NCI-H1694 (cell line): ENCODE measurements at regions not wholly inside any gene's neighbourhood (a gene's known extent, or its start where the extent isn't known, plus 50 kb on each side); places are given as distances from the start of the nearest gene placed in this dataset.
"Not testable (repeated sequence)": the region's sequence is repeated elsewhere in the genome, so short reads cannot be mapped to it uniquely, and the experiment has no call there.

Source experiments
- DNase-seq: peaks from one replicate; lab custom pipeline; 2025; lab: John Stamatoyannopoulos, UW

DNA sequence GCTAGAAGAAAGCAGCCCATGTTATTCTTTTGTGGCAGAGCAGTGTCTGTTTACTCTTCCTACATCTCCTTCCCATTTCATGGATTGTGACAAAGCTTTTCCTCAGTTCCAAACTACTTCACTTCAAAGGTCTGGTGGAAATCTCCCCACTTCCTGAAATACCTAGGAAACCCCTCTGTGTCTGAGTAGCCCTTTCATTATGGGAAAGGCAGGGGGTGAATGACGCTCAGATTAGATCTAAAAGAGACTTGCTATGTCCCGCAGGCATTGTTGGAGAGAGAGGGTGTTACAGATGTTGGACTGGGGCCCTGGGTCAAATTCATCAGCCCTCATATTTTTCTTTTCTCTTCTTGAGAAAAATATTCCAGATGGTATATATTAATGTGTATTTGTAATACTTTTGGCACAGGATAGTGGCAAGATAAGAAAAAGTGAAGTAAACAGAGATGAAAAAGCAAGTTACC is 675.0 kb downstream of the IRS1 start:
- no peak for DNase-seq

DNA sequence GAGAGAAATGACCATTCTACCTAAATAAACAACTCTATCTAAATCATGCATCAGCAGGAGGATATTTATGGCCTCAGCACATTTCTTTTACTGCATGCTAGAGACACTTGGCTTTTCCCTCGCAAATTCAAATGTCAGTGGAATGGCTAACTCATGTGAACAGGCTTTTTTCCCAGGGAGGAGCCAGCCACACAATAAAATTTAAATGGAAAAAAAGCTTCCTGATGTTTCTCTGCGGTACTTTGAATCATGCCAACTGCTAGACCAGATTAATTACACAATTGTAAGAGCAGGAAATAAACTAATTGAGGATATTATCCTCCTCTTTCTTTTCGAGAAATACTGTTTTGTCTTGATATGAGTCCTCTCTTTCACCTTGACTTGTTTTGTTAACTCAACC is 676.3 kb downstream of the IRS1 start:
- DNase-seq: no peak

DNA sequence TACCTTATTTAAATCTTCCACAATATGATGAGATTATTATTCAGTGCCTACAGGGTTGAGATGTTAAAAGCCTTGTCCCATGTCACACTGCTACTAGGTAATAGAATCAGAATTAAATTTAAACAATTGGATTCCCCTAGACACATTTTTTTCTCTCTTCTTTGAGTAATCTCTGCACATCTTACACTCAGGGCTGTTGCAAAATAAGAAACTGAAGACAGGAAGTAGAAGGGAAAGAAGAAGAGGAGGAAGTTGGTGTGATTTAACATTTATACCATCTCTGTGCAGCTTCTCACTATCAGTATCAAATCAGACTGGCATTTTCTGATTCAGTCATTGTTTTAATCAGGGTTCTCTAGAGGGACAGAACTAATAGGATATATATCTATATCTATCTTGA is 677.6 kb downstream of the IRS1 start:
- no peak for DNase-seq

DNA sequence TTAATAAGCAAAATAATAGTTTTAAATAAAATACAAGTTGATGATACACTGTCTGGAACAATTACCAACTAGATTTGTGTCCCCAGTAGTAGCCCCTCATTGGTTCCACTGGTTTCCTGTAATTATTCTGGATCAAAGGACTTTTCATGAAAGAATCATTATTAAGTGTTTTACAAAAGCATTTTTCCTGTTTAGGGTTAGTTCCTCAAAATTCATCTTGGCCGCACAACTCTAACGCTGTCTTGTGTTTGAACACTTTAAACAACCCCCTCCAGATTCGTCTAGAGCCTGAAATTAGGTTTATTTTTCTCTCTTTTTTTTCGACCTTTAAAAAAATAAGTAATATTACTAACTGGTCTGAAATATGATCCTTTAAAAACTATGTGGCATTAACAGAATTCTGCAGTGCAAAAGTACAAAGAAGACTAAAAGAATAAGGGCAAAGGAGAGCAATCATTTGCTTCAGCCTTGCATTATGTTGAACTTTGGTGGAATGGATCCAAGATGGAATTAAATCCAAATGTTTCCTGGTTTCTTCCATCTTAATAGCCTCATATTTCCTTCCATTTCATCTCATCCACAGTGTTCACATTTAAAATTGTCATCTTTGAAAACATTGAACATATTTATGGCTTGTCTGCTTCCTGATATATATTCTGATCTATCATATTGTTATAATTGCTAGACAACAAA is 678.4 kb downstream of the IRS1 start:
- DNase-seq: no peak

DNA sequence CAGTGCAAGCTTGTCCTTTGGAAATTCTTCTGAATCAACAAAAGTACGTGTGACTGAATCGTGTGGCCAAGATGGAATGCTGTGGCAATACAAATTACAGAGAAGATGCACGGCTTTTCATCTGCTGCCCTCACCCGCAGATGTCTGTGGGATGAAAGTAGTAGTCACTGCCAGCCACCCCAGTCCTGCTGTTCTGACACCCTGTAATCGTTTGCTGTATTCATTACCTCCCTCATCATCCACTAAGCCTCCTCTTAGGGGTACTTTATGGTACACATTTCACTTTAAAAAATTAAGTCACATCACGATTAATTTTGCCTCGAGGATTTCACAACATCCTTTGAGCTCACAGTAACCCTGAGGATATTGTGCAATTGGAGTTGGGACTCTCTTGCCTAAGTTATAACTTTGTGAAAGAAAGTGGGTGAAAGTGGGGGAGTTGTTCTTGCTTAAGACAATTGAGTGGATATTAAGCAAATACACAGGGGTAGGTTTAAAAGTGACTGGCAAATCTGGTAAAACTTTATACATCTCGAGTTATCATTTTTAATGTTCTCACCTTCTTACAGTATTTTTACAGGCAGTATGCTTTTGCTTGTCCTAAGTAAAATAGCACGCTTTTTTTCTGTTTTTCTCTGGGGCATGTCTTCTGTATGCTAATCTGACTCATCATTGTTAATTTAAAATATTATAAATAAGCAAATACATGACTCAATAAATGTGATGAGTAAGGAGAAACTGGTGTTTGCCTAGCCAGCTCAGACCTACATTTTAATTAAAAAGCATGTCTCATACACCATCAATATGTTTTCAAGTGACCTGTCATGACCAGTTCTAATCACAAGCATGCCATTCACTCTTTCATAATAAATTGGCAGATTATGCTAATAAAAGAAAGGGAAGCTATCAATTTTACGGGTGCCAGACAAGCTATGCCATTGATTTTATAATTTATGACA is 680.9 kb downstream of the IRS1 start:
- DNase-seq: no peak

DNA sequence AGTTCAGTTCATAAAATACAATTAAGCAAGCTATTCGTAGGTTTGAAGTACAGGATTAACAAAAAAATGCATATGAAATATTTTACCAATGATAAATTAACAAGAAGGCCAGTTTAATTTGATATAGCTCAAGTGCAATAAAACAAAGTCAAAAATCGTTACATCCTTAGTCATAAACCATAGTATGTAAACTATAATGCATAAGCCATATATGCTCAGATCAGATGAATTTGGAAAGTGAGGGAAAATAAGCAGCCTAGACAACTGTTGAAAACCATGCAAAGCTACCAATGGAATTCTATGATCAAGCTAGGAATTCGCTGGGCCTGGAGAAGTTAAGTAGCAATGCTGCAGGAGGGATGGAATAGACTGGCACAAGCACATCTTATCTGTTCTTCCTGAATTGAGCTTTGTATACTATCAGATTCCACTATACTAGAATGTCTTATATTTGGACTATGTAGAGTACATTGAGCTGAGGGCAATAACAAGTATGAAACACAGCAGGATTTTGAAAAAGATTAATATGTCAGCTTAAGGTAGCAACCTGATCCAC is 682.0 kb downstream of the IRS1 start:
- DNase-seq: no peak

DNA sequence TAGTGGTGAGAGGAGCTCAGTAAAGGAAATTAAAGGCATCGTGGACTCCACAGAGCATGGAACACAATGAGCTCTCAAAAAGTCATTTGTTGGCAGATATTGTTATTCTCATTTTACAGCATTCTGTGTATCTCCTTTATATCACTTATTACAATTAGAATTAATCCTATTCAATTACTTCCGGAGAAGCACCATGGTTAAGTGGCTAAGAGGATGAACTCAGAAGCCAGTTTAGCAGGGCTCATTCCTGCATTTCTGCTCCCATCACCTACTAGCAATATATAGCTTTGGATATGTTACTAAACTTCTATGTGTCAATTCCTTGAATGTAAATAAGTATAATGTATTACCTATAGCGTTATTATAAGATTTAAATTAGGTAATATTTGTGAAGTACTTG is 683.3 kb downstream of the IRS1 start:
- DNase-seq: no peak

DNA sequence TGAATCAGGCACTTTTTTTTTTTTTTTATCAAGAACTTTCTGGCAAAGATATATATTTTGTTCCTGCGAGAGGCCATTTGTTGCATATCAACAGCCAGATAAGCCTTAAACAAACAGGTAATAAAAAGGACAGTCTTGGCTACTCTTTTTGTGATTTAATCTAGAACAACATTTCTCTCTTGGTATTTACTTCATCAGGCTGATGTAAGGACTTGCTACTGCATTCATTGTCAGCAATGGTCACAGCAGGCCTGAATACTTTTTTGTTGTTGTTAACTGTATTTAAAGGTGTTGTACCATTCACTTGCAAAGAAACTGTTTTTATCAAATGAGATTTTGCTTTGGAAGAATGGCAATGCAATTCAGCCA is 683.8 kb downstream of the IRS1 start:
- no peak for DNase-seq

DNA sequence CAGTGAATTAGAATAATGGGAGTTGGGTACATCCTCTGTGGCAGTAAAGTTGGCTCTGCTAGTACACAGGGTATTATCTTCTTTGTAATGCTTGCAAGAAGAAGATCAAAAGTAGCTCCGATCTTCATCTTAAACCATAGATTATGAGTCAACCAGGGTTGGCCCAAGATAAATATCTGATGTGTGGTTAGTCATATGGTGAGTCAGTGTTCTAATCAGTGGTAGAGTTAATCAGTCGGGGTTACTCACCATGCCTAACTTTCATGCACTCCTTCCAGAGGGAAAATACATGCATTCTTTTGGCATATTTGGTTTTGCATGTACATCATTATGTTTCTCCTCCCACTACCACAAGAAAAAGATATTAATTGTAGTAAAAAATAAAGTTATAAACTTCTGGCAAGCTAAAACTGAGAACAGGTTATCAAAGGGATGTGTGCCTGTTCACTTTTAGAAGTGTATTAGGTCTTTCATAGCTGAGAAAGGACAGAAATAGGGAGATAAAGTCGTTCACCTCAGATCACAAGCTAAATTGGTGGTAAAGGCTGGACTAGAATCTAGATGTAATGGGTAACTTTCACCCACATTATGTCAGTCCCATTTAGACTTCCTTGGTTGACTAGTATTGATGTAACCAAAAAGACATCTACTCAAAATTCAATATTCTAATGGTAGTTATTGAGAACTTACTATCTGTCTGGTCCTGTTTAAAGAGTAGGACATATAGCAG is 684.4 kb downstream of the IRS1 start:
- no peak for DNase-seq

DNA sequence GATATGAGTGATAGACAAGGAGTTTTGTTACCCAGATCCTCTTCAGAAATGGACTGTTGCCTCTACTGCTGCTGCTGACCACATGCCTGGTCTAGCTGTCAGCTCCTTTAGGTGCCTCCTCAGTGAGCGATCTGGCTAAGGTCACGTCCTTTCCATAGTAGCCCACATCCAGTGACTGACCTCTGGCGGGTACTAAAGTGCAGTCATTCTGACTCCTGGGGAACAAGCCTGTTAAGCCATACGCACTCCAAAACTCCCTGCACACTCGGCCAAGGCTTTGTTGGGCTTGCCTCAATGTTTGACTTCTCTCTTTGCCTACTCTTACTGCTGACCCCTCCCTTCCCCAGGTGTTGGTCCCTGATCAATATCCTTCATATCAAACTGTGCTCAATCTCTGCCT is 685.2 kb downstream of the IRS1 start:
- no peak for DNase-seq

DNA sequence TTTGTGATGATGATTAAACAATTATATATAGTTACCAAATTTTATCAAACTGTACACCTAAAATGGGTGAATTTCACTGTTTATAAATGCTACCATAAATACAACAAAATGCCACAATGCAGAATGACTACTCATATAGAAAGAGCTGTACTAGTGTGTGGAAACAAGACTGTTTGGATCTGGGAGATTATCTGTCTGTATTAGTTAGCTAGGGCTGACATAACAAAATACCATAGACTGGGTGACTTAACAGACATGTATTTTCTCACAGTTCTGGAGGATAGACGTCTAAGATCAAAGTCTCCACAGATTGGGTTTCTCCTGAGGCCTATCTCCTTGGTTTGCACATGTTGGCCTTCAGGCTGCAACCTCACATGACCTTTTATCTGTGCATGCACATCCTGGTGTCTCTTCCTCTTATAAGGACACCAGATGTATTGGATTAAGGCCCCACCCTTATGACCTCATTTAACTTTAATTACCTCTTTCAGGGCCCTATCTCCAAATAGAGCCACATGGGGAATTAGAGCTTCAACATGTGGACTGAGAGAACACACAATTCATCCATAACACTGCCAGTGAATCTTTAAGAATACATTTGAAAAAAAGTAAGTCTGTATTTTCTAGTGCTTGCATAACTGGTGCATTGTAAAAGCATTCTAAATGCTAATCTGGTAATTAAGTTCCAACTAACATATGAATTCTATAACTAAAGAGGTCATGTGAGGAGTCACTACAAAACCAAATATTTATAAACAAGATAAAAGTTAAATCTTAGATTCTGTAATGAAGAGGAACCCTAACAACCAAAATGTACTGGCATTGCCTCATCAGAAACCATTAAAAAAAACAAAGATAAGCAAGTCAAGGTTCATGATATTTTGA is 699.6 kb downstream of the NYAP2 start:
- no peak for DNase-seq

DNA sequence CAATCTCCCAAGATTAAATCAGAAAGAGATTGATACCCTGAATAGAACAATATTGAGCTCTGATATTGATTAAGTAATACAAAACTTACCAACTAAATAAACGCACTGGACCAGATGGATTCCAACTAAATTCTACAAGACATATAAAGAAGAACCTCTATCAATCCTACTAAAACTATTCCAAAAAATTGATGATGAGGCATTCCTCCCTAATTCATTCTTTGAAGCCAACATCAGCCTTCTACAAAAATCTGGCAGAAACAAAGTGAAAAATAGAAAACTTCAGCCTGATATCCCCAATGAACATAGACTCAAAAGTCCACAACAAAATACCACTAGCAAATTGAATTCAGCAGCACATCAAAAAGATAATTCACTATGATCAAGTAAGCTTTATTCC is 695.5 kb downstream of the NYAP2 start:
- DNase-seq: no peak

DNA sequence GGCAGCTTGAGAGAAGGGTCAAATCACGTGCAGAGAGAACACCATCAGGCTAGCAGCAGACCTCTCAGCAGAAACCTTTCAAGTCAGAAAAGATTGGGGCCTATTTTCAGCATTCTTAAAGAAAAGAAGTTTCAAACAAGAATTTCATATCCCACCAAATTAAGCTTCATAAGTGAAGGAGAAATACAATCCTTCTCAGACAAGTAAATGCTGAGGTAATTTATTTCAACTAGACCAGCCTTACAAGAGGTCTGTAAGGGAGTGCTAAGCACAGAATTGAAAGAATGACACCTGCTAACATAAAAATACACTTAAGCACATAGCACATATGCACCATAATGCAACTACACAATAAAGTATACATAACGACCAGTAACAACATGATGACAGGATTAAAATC is 693.9 kb downstream of the NYAP2 start:
- no peak for DNase-seq

DNA sequence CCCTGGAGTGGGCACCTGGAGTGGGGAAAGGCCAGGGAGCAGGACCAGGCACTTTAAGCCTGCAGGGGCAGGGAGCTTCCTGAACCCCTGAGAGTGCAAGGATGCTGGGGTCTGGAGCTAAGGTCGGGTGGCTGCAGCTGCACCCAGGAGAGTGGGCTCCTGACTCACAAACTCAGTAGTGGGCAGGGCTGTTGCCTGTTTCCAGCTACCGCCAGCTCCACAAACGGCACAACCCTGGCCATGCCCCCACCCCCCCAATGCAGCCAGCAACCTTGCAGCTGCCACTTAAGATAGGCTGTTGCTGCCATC is 688.8 kb downstream of the NYAP2 start:
- DNase-seq: no peak

DNA sequence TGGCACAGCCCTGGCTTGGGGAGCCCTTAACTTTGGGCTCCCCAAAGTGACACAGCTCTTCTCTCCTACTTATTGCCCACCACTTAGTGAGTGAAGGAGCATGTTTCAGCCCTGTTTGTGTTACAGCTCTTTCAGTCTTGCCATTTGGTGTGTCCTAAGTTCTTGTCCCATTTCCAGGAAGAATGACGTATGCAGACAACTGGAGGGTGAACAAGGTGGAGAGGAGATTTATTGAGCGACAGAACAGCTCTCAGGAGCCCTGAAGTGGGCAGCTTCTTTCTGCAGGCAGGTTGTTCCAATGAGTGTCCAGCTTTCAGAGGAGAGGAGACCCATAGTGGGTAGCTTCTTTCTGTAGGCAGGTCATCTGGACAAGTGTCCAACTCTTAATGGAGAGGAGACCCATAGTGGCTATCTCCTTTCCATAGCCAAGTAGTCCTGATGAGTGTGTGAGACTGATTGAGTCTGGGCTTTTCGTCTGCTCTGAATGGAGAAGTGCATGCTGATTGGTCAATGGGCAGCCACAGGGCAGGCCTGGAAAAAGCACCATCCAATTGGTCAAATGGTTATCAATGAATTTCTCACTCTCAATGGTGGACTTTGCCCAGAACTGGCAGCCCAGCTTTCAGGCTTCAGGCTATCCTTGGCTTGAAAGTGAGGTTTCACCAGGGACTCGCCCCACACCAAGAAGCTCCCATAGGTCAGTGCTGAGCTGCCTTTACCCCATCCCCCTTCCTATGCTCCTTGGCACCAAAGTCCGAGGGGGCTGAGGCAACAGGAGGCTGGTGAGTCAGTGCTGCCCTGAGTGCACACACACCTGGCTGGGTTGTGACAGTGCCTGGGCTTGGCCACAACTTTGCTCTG is 688.2 kb downstream of the NYAP2 start:
- DNase-seq: no peak

DNA sequence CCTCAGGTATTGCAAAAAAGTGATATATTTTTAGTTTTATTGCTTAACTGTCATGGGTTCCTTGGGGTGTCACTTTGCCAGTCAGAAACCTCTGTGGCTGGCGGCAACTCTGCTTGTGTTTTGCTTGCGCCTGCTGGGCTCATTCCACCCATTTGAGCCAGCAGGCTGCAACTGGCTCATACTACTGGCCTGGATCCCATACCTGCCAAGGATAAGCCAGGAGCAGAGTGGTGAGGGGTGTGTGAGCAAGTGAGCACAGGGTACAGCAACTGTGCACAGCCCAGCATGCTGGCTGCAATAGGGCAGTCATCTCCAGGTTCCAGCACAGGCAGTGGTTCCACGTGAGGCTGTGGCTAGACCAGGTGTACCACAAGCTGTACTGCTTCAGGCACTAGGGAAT is 687.5 kb downstream of the NYAP2 start:
- no peak for DNase-seq

DNA sequence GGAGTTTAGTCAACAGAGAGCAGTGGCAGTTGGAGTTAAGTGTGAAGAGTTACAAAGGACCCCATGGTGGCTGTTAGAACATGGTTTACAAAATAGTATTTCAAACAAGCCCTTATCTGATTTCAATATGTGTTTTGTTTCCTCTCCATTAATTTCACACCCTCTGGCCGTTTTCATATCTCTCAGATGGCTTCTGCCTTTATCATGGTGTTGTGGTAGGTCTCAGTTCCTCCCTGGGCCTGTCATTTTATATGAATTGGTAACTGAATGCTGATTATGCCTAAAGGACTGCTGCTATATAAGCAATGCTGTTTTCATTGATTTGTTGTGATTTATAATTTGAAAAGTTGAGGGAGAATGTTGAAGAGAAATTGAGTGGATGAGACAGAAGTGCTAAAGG is 686.7 kb downstream of the NYAP2 start:
- no peak for DNase-seq

DNA sequence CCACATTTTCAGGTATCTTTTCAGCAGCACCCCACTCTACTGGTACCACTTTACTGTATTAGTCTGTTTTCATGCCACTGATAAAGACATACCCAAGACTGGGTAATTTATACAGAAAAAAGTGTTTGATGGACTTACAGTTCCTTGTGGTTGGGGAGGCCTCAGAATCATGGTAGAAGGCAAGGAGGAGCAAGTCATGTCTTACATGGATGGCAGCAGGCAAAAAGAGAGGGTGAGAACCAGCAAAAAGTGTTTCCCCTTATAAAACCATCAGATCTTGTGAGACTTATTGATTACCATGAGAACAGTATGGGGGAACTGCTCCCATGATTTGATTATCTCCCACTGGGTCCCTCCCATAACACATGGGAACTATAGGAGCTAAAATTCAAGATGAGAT is 685.9 kb downstream of the NYAP2 start:
- not testable (repeated sequence) for DNase-seq

DNA sequence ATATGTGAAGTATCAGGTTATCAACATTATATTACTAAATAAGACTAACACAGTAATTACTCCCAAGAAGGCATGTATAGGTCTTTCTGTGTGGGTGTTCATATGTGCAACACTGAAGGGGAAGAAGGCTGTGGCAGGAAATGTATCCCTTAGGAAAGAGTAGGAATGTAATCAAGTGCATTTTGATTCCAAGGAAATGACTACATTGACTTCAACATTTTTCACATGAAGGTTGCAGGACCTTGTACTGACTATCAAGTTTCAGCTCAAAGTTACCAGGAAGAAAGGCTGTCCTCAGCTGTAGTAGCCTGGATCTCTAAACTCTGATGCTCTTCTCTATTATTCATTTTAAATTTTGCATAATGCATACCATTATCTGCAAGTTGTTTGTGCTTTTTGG is 680.8 kb downstream of the NYAP2 start:
- DNase-seq: no peak

DNA sequence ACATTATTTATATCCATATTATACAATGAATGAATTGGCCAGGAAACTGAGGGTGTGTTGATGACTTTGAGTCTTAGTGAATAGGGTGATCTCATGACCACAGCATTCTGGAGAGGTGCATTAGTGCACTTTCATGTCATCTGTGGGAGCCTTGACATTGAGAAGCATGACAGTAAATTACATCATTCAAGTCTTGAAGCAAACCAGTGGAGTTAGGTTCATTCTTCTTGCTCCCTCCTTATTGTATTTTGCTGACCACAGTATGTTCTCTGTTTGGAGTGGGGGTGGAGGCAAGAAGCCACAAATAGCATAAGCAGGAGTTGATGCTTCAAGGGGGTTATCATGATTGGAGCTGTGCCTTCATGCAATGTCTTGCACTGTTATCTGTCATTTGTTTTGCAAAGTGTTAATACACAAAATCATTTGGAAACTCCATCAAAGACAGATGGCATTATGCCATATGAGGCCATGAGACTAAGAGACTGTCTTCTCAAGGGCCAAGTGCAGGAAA is 680.2 kb downstream of the NYAP2 start:
- DNase-seq: no peak
